GM06990 (cell line): ENCODE measurements at regions not wholly inside any gene's neighbourhood (a gene's known extent, or its start where the extent isn't known, plus 50 kb on each side); places are given as distances from the start of the nearest gene placed in this dataset.

Source experiments
- DNase-seq: peaks from one replicate; pipeline ENCODE4 v3.0.0-alpha.2; 2011; ENCODE audit not compliant: insufficient read length; ENCODE audit errors: extremely low read depth
- H3K27me3 ChIP-seq: replicated peaks from 2 replicates; pipeline ENCODE4 v1.6.0; 2011; ENCODE audit warnings: low read length; ENCODE audit not compliant: control insufficient read depth, insufficient read depth
- H3K36me3 ChIP-seq: 2 replicates; pipeline ENCODE4 v1.5.1; 2011; ENCODE audit warnings: low read length; ENCODE audit not compliant: control insufficient read depth, insufficient read depth
- H3K4me3 ChIP-seq: replicated peaks from 2 replicates; pipeline ENCODE4 v1.5.1; 2011; ENCODE audit warnings: low read depth, mild to moderate bottlenecking, control low read depth, low read length
- TF ChIP-seq, protein P1 (sequence below): IDR thresholded peaks from 2 replicates; pipeline ENCODE4 v1.5.1; 2011; ENCODE audit warnings: low read length, control low read depth, mild to moderate bottlenecking, inconsistent platforms; ENCODE audit not compliant: insufficient read depth, poor library complexity, severe bottlenecking

DNA sequence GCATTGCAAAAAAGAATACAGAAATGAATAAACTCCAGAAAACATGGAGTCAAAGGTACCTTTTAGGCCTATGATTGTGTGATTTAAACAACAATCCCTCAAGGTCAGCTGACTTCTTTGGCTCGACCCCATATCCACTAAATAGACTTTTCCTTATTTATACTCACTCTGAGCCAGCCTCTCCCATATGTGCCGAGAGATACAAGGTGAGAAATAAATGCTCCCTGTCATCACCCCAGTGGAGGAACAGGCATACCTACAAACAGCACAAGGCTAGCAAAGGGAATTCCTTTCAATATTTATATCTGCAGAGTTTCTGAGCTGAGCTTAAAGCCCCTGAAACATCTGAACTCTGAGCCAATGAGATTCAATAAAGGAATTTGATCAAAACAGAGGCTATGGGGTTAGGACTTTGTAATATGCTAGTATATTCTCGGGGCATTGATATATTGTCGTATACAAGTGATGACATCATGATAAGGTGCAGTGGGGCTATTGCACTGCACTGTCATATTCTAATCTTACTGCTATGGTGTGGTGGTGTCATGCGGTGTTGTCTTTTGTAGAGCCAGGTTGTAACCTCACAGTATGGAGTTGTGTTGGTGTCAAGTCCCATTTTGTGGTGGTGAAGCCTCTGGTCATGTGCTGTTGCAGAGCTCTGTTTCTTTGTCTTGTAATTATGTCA, 56.0 kb upstream of the GALNT18 start:
- Histone ChIP-seq H3K36me3 (no peaks in the 10 kb centered on the region), H3K4me3 (no peak overlapping the region), H3K27me3 (no peaks in the 10 kb centered on the region; the same call in 1 of the 2 replicates)
- DNase-seq: no peak
- TF ChIP-seq, protein P1, sequence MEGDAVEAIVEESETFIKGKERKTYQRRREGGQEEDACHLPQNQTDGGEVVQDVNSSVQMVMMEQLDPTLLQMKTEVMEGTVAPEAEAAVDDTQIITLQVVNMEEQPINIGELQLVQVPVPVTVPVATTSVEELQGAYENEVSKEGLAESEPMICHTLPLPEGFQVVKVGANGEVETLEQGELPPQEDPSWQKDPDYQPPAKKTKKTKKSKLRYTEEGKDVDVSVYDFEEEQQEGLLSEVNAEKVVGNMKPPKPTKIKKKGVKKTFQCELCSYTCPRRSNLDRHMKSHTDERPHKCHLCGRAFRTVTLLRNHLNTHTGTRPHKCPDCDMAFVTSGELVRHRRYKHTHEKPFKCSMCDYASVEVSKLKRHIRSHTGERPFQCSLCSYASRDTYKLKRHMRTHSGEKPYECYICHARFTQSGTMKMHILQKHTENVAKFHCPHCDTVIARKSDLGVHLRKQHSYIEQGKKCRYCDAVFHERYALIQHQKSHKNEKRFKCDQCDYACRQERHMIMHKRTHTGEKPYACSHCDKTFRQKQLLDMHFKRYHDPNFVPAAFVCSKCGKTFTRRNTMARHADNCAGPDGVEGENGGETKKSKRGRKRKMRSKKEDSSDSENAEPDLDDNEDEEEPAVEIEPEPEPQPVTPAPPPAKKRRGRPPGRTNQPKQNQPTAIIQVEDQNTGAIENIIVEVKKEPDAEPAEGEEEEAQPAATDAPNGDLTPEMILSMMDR: no peak

DNA sequence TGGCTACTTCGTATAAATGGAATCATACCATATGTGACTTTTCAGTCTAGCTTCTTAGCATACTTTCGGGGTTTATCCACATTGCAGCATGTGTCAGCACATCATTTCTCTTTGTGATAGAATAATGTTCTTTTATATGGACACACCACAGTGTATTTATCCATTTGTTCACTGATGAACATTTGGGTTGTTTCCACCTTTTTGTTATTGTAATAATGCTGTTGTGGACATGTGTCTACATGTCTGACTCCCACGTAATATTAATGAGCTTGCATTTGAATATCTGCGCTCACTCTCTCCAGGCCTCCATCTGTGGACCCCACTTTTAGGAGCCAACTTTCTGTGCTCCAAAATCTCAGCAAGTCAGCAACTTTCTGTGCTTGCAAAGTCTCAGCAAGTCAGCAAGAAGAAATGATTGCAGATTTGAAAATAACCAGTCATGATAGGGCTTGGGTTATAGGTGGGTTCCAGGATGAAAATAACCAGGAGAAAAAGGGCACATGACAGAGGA, 53.9 kb upstream of the GALNT18 start:
- no peak for DNase-seq
- TF ChIP-seq, protein P1: no peak
- Histone ChIP-seq H3K4me3 (no peak overlapping the region), H3K36me3 (no peaks in the 10 kb centered on the region), H3K27me3 (no peaks in the 10 kb centered on the region; the same call in none of the 2 replicates)

DNA sequence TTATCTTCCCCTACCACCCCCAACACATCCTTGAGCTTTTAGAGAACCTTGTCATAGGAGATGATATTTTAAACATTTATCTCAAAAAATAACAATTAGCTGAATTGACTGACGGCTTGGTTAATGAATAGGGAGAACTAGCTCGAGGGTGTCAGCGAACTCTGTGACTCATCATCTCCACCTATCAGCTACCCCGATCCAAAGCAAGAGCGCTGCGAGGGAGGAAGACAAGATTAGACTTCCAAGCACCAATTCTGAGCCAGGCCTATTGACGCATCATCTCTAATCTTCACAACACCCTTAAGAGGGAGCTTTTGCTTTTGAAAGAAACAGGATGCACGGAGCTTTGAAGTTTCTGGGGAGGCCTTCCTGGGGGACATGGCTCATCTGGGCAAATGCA, 51.0 kb upstream of the GALNT18 start:
- Histone ChIP-seq H3K27me3 (no peaks in the 10 kb centered on the region; the same call in none of the 2 replicates), H3K36me3 (no peaks in the 10 kb centered on the region)
- TF ChIP-seq, protein P1: no peak

DNA sequence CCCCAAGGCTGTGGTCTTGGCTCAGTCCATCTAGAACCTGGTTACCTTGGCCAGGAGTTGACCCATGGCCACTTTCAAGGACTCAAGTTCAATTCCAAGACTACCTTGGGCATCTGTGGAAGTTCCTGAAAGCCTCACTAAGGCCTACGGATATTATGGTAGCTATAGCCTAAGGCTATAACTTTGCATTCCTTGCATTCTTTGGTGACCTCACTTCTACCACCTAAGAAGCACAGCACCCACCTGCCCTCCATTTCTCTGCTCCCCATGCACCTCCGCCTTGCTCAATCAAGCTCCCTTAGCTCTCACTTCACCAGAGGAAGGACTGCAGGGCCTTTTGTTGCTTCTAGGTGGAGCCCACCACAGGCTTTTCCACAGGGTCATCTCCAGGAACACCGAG, 50.3 kb upstream of the GALNT18 start:
- H3K4me3 ChIP-seq: no peak overlapping the region
- no peaks in the 10 kb centered on the region for H3K36me3 ChIP-seq
- TF ChIP-seq, protein P1: no peak
- peaks cover 1% of the 10 kb centered on the region for H3K27me3 ChIP-seq
- no peak for DNase-seq

More for the DNA sequence above, 51.0 kb upstream of the GALNT18 start:
- DNase-seq: no peak
- H3K4me3 ChIP-seq: no peak overlapping the region
